Peyer's patch (tissue), 4 donors: ENCODE measurements at regions not wholly inside any gene's neighbourhood (a gene's known extent, or its start where the extent isn't known, plus 50 kb on each side); places are given as distances from the start of the nearest gene placed in this dataset.

Experiments used
- CTCF ChIP-seq, 6 experiments: fragments of 450-650 bp in 4 of 6; fragments of 200-600 bp in 2 of 6; sonication (generic) in 1 of 6; IDR thresholded peaks; one replicate each; pipeline ENCODE4 v1.5.1; 2017 to 2019; ENCODE audit warnings: antibody characterized with exemption in 6 of 6, mild to moderate bottlenecking in 3 of 6, moderate library complexity in 1 of 6
- POLR2A ChIP-seq, 2 donors: fragments of 450-650 bp; IDR thresholded peaks; one replicate each; pipeline ENCODE4 v1.5.1; 2017; ENCODE audit warnings: antibody characterized with exemption in 2 of 2, mild to moderate bottlenecking in 2 of 2, moderate library complexity in 2 of 2

GRCh38 chr9:93818237-93818636, 136.9 kb downstream of the BARX1 start:
- TF ChIP-seq CTCF (IDR thresholded peaks at IDR 0.05), result no peak
- no peak for TF ChIP-seq POLR2A (IDR thresholded peaks at IDR 0.05)
